ENCODE measurements at regions not wholly inside any gene's neighbourhood (a gene's known extent, or its start where the extent isn't known, plus 50 kb on each side); places are given as distances from the start of the nearest gene placed in this dataset.
"Not testable (repeated sequence)": the region's sequence is repeated elsewhere in the genome, so short reads cannot be mapped to it uniquely, and the experiment has no call there.

DNA sequence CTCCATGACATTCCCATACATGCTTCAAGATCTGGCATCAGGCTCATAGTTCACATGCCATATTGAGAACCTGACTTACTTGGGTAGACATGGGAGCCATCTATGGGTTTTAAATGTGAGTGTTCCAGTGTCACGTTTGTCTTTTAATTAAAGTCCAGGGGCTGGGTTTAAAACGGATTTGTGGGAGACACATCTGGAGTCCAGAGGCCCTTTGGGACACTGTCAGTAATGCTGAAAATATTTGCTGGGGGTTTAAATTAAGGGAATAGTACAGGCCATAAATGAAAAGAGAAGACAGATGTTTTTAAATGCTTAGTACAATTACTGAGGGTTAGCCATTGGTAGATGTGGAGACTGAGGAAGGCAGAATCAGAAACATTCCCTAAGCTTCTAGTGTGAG is 478.0 kb downstream of the PID1 start:
- H3K4me3 Mint-ChIP-seq, result no peak overlapping the region
- H3K27me3 Mint-ChIP-seq (ENCODE audit: low read depth), result no peaks in the 10 kb centered on the region
- no peaks in the 10 kb centered on the region for H3K4me1 Mint-ChIP-seq (ENCODE audit: low read depth)
- peaks cover 10% of the 10 kb centered on the region for H3K9me3 Mint-ChIP-seq
- H3K27ac Mint-ChIP-seq, result no peak overlapping the region
- no peaks in the 10 kb centered on the region for H3K36me3 Mint-ChIP-seq (ENCODE audit: low read depth)

DNA sequence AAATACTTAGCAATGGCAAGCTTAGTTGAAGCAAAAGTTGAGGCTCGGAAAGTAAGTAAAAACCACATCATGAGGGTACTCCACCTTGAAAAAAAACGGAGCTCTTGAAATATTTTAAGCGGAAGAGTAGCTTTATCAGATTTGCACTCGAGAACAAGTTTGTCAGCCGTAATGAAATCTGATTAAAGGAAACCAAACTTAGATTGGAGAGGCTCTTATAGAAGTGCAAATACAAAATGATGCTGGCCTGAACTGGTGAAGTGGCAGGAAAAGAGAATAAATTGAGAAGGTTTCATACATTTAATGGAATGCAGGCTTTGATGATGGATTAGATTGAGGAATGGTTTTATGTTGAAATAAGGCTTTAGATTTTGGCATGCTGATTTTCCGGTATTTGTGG is 484.2 kb downstream of the PID1 start:
- Mint-ChIP-seq H3K36me3 (ENCODE audit: low read depth) (no peaks in the 10 kb centered on the region), H3K27ac (no peak overlapping the region), H3K9me3 (peaks cover 10% of the 10 kb centered on the region), H3K4me1 (ENCODE audit: low read depth) (no peaks in the 10 kb centered on the region), H3K4me3 (no peak overlapping the region), H3K27me3 (ENCODE audit: low read depth) (no peaks in the 10 kb centered on the region)

GRCh38 chr2:228782281-228782680 is 488.8 kb downstream of the PID1 start:
- Mint-ChIP-seq H3K27ac (no peak overlapping the region), H3K27me3 (ENCODE audit: low read depth) (no peaks in the 10 kb centered on the region), H3K36me3 (ENCODE audit: low read depth) (no peaks in the 10 kb centered on the region), H3K4me3 (no peak overlapping the region), H3K4me1 (ENCODE audit: low read depth) (no peaks in the 10 kb centered on the region), H3K9me3 (peaks cover 9% of the 10 kb centered on the region)

- Mint-ChIP-seq H3K27ac (no peak overlapping the region), H3K4me3 (no peak overlapping the region), H3K27me3 (ENCODE audit: low read depth) (no peaks in the 10 kb centered on the region), H3K9me3 (peaks cover 8% of the 10 kb centered on the region), H3K4me1 (ENCODE audit: low read depth) (no peaks in the 10 kb centered on the region), H3K36me3 (ENCODE audit: low read depth) (no peaks in the 10 kb centered on the region)
Measured at GRCh38 chr2:228777855-228778355, 493.2 kb downstream of the PID1 start.

- H3K36me3 Mint-ChIP-seq (ENCODE audit: low read depth), result no peaks in the 10 kb centered on the region
- H3K9me3 Mint-ChIP-seq, result peaks cover 9% of the 10 kb centered on the region
- no peak overlapping the region for H3K4me3 Mint-ChIP-seq
- H3K4me1 Mint-ChIP-seq (ENCODE audit: low read depth), result no peaks in the 10 kb centered on the region
- H3K27ac Mint-ChIP-seq, result no peak overlapping the region
- H3K27me3 Mint-ChIP-seq (ENCODE audit: low read depth), result no peaks in the 10 kb centered on the region
Measured at GRCh38 chr2:228774548-228774947, 496.5 kb downstream of the PID1 start.

- Mint-ChIP-seq H3K9me3 (peaks cover 9% of the 10 kb centered on the region), H3K27me3 (ENCODE audit: low read depth) (no peaks in the 10 kb centered on the region), H3K27ac (no peak overlapping the region), H3K36me3 (ENCODE audit: low read depth) (no peaks in the 10 kb centered on the region), H3K4me1 (ENCODE audit: low read depth) (no peaks in the 10 kb centered on the region), H3K4me3 (no peak overlapping the region)
Measured at GRCh38 chr2:228771774-228772173, 499.3 kb downstream of the PID1 start.

- Mint-ChIP-seq H3K36me3 (ENCODE audit: low read depth) (no peaks in the 10 kb centered on the region), H3K4me3 (no peak overlapping the region), H3K27me3 (ENCODE audit: low read depth) (no peaks in the 10 kb centered on the region), H3K4me1 (ENCODE audit: low read depth) (no peaks in the 10 kb centered on the region), H3K27ac (no peak overlapping the region), H3K9me3 (peaks cover 9% of the 10 kb centered on the region)
Measured at GRCh38 chr2:228771315-228771714, 499.8 kb downstream of the PID1 start.

- no peaks in the 10 kb centered on the region for H3K27me3 Mint-ChIP-seq (ENCODE audit: low read depth)
- H3K4me3 Mint-ChIP-seq, result no peak overlapping the region
- no peaks in the 10 kb centered on the region for H3K36me3 Mint-ChIP-seq (ENCODE audit: low read depth)
- H3K4me1 Mint-ChIP-seq (ENCODE audit: low read depth), result no peaks in the 10 kb centered on the region
- peaks cover 6% of the 10 kb centered on the region for H3K9me3 Mint-ChIP-seq
- H3K27ac Mint-ChIP-seq, result no peak overlapping the region
Measured at GRCh38 chr2:228768818-228769217, 502.3 kb downstream of the PID1 start.

GRCh38 chr2:228768141-228768540 is 502.9 kb downstream of the PID1 start:
- not testable (repeated sequence) for H3K4me3 Mint-ChIP-seq; H3K27ac Mint-ChIP-seq; H3K36me3 Mint-ChIP-seq (ENCODE audit: low read depth)

DNA sequence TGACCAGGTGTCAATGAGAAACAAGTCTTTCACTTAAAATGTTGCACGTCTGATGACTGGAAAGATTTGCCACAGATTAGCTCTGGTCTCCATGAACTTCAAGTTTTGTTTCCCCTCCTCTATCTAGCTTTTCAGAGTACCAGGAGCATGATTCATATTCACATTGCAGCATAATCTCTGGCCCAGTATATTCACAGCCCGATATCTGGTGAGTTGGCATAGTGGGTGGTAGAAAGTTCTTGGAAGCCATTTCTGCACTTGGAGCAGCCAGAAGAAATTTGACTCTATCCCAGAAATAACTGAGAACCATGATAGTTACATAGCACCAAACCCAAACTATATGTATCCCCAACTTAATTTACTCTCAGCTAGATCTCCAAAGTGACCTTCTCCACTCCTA is 503.9 kb downstream of the PID1 start:
- Mint-ChIP-seq H3K4me1 (ENCODE audit: low read depth) (no peaks in the 10 kb centered on the region), H3K27me3 (ENCODE audit: low read depth) (no peaks in the 10 kb centered on the region), H3K4me3 (no peak overlapping the region), H3K27ac (no peak overlapping the region), H3K9me3 (peaks cover 7% of the 10 kb centered on the region), H3K36me3 (ENCODE audit: low read depth) (no peaks in the 10 kb centered on the region)

More at GRCh38 chr2:228768141-228768540, 502.9 kb downstream of the PID1 start:
- not testable (repeated sequence) for H3K9me3 Mint-ChIP-seq; H3K4me1 Mint-ChIP-seq (ENCODE audit: low read depth); H3K27me3 Mint-ChIP-seq (ENCODE audit: low read depth)

GRCh38 chr2:228763379-228763981 is 507.6 kb downstream of the PID1 start:
- peaks cover 4% of the 10 kb centered on the region for H3K9me3 Mint-ChIP-seq
- H3K4me3 Mint-ChIP-seq, result no peak overlapping the region
- no peaks in the 10 kb centered on the region for H3K36me3 Mint-ChIP-seq (ENCODE audit: low read depth)
- H3K4me1 Mint-ChIP-seq (ENCODE audit: low read depth), result no peaks in the 10 kb centered on the region
- H3K27ac Mint-ChIP-seq, result no peak overlapping the region
- H3K27me3 Mint-ChIP-seq (ENCODE audit: low read depth), result no peaks in the 10 kb centered on the region

DNA sequence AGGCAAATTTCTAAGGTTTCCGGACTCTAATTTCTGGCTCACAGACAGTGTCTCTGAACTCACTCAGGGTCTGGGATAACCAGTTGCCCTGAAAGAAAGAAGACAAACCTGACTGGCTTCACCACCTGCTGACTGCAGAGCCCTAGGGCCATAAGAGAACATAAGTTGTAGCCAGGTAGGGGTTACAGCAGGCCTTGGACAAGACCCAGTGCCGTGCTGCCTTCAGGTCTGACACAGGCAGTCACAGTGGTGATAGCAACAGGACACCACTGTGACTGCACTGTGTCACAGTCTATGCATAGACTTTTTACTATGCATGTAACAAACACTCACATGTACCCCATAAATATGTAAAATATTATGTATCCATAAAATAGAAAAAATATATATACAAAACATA is 508.5 kb downstream of the PID1 start:
- no peaks in the 10 kb centered on the region for H3K36me3 Mint-ChIP-seq (ENCODE audit: low read depth)
- no peak overlapping the region for H3K27ac Mint-ChIP-seq
- H3K4me3 Mint-ChIP-seq, result no peak overlapping the region
- H3K27me3 Mint-ChIP-seq (ENCODE audit: low read depth), result no peaks in the 10 kb centered on the region
- H3K4me1 Mint-ChIP-seq (ENCODE audit: low read depth), result no peaks in the 10 kb centered on the region
- peaks cover 4% of the 10 kb centered on the region for H3K9me3 Mint-ChIP-seq

GRCh38 chr2:228755661-228756060 is 515.4 kb downstream of the PID1 start:
- not testable (repeated sequence) for H3K9me3 Mint-ChIP-seq

DNA sequence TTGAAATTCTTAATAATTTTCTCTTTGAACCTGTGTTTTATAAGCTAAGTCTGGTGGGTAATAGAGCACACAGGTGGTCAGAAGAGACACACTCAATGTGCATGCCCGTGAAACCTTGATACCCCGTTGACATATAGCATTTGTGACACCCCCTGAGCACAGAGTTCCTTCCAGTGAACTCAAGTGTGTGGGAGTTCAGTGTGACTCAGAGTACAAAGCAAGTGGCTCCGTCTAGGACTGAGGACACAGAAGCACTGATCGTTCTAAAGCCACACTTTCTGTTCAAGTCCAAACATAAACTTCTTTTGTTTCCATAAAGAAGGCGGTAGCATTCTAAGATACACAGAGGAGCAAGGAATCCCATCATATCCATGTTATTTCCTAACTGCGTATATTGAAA is 523.6 kb downstream of the PID1 start:
- H3K27me3 Mint-ChIP-seq (ENCODE audit: low read depth), result no peaks in the 10 kb centered on the region

More at GRCh38 chr2:228755661-228756060, 515.4 kb downstream of the PID1 start:
- not testable (repeated sequence) for H3K36me3 Mint-ChIP-seq (ENCODE audit: low read depth); H3K27ac Mint-ChIP-seq; H3K27me3 Mint-ChIP-seq (ENCODE audit: low read depth); H3K4me3 Mint-ChIP-seq; H3K4me1 Mint-ChIP-seq (ENCODE audit: low read depth)

GRCh38 chr2:228738671-228739380 is 532.3 kb downstream of the PID1 start:
- Mint-ChIP-seq H3K27me3 (ENCODE audit: low read depth) (no peaks in the 10 kb centered on the region), H3K27ac (no peak overlapping the region), H3K9me3 (peaks cover 7% of the 10 kb centered on the region), H3K36me3 (ENCODE audit: low read depth) (no peaks in the 10 kb centered on the region), H3K4me3 (no peak overlapping the region), H3K4me1 (ENCODE audit: low read depth) (no peaks in the 10 kb centered on the region)

More for the DNA sequence above, 523.6 kb downstream of the PID1 start:
- peaks cover 5% of the 10 kb centered on the region for H3K9me3 Mint-ChIP-seq
- no peak overlapping the region for H3K27ac Mint-ChIP-seq
- H3K4me3 Mint-ChIP-seq, result no peak overlapping the region
- no peaks in the 10 kb centered on the region for H3K36me3 Mint-ChIP-seq (ENCODE audit: low read depth)
- no peaks in the 10 kb centered on the region for H3K4me1 Mint-ChIP-seq (ENCODE audit: low read depth)

Measured in T-helper 1 cell treated with Interleukin-12 subunit alpha and Interleukin-12 subunit beta and Interleukin-4 antibody, amounts not matched to agents 30 μg/mL and 1 μg/mL, for 36 hours (primary cell).